ENCODE measurements at regions not wholly inside any gene's neighbourhood (a gene's known extent, or its start where the extent isn't known, plus 50 kb on each side); places are given as distances from the start of the nearest gene placed in this dataset.
"Not testable (repeated sequence)": the region's sequence is repeated elsewhere in the genome, so short reads cannot be mapped to it uniquely, and the experiment has no call there.

DNA sequence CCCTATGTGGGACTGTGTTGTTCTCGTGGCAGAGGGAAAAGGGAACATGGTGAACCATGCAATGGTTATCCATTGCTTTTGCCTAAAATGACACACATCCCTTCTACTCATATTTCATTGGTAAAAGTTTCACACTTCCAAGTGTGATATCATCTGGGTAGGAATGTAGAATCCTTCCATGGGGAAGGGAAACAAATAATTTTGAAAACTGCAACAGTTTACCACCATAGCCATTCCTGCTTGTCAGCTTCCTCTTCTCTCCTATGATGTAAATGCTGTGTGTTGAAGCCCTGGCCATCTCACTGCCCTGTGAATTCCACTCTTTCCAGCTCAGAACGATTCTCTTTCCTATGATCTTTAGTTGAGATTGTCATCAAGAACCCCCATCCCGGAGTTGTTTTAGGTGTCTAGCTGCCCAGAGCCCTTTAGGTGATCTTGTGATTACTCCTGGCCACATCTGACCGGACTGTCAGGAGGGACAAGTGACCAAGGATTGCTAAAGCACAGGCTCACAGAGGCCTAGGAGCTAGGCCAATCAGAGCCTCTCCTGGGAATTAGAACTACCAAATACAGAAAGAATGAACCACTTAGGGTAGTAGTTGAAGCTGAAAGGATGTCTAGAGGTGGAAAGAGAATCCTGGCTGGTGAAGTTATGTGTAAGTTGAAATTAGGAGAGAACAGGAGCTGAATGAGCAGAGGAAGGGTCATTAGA, 84.6 kb downstream of the VCPKMT start:
- H3K27ac ChIP-seq: peak overlapping the region in 1 of 3 donors; percentile 5
- no peak for DNase-seq

DNA sequence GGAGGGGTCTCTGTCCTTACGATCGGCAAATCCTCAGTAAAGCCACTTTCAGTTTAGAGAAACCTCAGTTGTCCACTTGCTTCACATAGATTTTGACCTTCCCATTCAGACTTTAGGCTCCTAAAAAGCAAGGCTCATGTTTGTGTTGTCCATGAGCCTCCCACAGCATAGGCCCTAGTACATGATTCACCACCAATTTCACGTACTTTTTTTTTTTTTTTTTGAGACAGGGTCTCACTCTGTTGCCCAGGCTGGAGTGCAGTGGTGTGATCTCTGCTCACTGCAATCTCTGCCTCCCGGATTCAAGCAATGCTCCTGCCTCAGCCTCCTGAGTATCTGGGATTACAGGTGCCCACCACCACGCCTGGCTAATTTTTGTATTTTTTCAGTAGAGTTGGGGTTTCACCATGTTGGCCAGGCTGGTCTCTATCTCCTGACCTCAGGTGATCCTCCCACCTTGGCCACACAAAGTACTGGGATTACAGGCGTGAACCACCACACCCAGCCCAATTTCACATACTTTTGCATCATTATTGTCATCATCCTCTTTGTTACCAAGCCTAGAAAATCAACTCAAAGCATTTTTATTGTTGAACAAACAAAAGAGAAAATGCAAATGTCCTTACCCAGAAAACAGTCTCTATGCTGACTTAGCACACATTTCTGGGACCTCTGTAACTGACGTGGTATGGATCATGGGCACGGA, 83.8 kb downstream of the VCPKMT start:
- DNase-seq; intact Hi-C loops (cut with DNase I); H3K27me3 ChIP-seq; H3K9me3 ChIP-seq; H3K36me3 ChIP-seq; H3K4me1 ChIP-seq; H3K4me3 ChIP-seq (replicated peaks in 1 of 3): not testable (repeated sequence)
- H3K27ac ChIP-seq: peak overlapping the region in 1 of 3 donors; percentile 5
- 90 to 95% methylated on average over 8 of the region's 8 CpGs for WGBS, 2 donors

More for the DNA sequence above, 84.6 kb downstream of the VCPKMT start:
- H3K4me3 ChIP-seq (replicated peaks in 1 of 3): no peak overlapping the region
- no peak for TF ChIP-seq CTCF (IDR thresholded peaks at IDR 0.05)
- no peak for TF ChIP-seq POLR2A (IDR thresholded peaks at IDR 0.05)
- H3K36me3 ChIP-seq: no peaks in the 10 kb centered on the region
- WGBS, 2 donors: 67 to 72% methylated on average over 4 of the region's 4 CpGs
- no peaks in the 10 kb centered on the region for H3K27me3 ChIP-seq
- peaks cover 0 to 4% of the 10 kb centered on the region in 2 donors for H3K4me1 ChIP-seq
- intact Hi-C loops (cut with DNase I): no loop called here
- H3K9me3 ChIP-seq: no peaks in the 10 kb centered on the region

- Histone ChIP-seq H3K4me3 (replicated peaks in 1 of 3) (no peak overlapping the region), H3K9me3 (no peaks in the 10 kb centered on the region), H3K27me3 (no peaks in the 10 kb centered on the region), H3K36me3 (no peaks in the 10 kb centered on the region), H3K4me1 (peaks cover 4 to 5% of the 10 kb centered on the region in 2 donors), H3K27ac (no peak overlapping the region)
- TF ChIP-seq CTCF (IDR thresholded peaks at IDR 0.05) (no peak), POLR2A (IDR thresholded peaks at IDR 0.05) (no peak)
- intact Hi-C loops (cut with DNase I): no loop called here
- DNase-seq: no peak
- WGBS, 2 donors: 100% methylated on average over 1 of the region's 1 CpG
Measured at GRCh38 chr14:50035214-50035613, 81.2 kb downstream of the VCPKMT start.

DNA sequence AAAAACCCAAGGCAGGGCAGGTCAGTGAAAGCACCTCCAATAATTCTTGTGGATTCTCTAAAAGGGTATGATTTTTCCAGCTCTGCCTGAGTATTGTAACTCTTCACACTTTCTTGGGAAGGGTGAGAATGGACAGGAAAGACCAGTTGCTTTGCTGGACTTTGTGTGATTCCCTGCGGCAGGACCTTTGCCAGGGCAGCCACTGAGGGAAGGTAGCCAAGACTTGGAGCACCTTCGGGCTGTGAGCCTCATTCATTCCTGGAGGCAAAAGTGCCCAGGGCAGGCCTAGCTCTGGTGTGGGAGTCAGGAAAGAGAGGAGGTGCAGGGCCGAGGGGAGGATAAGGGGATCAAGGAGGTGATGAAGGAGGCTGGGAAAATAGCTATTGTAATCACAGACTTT, 80.2 kb downstream of the VCPKMT start:
- Histone ChIP-seq H3K4me3 (replicated peaks in 1 of 3) (no peak overlapping the region), H3K4me1 (peaks cover 4 to 7% of the 10 kb centered on the region in 2 donors), H3K9me3 (no peaks in the 10 kb centered on the region), H3K36me3 (no peaks in the 10 kb centered on the region), H3K27me3 (no peaks in the 10 kb centered on the region), H3K27ac (no peak overlapping the region)
- DNase-seq: peak; percentile 43 to 62
- intact Hi-C loops (cut with DNase I): no loop called here
- no peak for TF ChIP-seq POLR2A (IDR thresholded peaks at IDR 0.05)
- TF ChIP-seq CTCF (IDR thresholded peaks at IDR 0.05): no peak
- WGBS, 2 donors: 51 to 70% methylated on average over 3 of the region's 3 CpGs

DNA sequence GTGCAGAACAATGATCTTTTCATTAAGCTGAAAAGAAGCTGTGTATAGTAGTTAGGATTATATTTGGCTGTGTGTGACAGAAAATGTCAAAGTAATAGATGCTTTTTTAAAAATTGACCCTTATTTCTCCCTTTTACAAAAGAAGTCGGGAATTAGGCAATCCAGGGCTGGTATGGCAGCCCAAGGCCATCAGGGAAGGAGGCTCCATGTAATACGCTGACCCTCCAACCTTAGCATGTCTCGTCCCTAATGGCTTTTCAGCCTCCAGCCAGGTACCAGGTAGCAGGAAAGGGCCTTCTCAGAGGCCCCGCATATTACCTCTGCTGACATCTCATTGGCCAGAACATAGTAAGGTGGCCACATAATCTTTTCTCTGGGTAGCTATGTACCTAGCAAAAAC, 79.7 kb downstream of the VCPKMT start:
- Histone ChIP-seq H3K36me3 (no peaks in the 10 kb centered on the region), H3K4me1 (peaks cover 4 to 7% of the 10 kb centered on the region in 2 donors), H3K9me3 (no peaks in the 10 kb centered on the region), H3K27ac (no peak overlapping the region), H3K27me3 (no peaks in the 10 kb centered on the region), H3K4me3 (replicated peaks in 1 of 3) (no peak overlapping the region)
- intact Hi-C loops (cut with DNase I): no loop called here
- WGBS, 2 donors: 91 to 99% methylated on average over 4 of the region's 4 CpGs
- DNase-seq: no peak
- TF ChIP-seq POLR2A (IDR thresholded peaks at IDR 0.05) (no peak), CTCF (IDR thresholded peaks at IDR 0.05) (no peak)
